ENCODE measurements at regions not wholly inside any gene's neighbourhood (a gene's known extent, or its start where the extent isn't known, plus 50 kb on each side); places are given as distances from the start of the nearest gene placed in this dataset.

DNA sequence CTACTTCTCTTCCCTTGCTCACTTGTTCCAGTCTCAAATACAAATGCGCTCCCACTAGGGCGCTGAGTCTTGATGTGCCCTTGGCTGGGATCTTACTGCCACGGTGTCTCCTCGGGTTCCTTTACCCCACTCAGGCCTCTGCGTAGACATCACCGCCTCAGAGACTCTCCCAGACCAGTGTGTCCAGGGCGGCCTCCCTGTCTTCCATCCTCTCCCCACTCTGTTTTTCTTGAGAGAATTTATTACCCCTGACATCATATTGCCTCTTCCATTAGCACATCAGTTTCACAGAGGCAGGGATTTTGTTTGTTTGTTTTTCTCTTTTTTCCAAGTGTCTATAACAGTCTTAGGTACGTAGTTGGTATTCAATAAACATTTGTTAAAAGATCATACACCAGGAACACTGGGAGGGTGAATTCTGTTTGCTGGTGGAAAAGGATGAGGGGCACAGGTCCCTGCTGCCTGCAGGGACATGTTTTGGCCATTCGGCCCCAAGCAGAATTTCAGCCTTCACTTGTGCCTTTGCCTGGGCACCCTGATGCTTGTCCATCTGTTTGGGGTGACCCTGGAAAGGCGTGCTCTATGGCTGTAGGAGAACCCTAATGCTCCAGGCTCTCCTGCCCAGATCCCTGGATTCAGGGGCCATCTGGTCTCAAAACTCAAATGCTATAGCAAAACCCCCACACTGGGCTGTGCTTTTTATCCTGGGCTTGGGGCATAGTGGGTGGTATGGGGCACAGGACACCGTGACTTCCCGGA lies 55.0 kb downstream of the RPL37A start:
- TF ChIP-seq EZH2phosphoT487 (IDR thresholded peaks at IDR 0.05; ENCODE audit: borderline replicate concordance, low read length), result no peak
- TF ChIP-seq, protein P1, sequence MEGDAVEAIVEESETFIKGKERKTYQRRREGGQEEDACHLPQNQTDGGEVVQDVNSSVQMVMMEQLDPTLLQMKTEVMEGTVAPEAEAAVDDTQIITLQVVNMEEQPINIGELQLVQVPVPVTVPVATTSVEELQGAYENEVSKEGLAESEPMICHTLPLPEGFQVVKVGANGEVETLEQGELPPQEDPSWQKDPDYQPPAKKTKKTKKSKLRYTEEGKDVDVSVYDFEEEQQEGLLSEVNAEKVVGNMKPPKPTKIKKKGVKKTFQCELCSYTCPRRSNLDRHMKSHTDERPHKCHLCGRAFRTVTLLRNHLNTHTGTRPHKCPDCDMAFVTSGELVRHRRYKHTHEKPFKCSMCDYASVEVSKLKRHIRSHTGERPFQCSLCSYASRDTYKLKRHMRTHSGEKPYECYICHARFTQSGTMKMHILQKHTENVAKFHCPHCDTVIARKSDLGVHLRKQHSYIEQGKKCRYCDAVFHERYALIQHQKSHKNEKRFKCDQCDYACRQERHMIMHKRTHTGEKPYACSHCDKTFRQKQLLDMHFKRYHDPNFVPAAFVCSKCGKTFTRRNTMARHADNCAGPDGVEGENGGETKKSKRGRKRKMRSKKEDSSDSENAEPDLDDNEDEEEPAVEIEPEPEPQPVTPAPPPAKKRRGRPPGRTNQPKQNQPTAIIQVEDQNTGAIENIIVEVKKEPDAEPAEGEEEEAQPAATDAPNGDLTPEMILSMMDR (IDR thresholded peaks at IDR 0.05; ENCODE audit: low read depth, low read length, poor library complexity, severe bottlenecking), result no peak
- no peak overlapping the region for H3K27ac ChIP-seq (ENCODE audit: low read depth, low read length)
- H3K4me3 ChIP-seq (ENCODE audit: low read length), result no peak overlapping the region
- no peaks in the 10 kb centered on the region for H3F3A ChIP-seq (ENCODE audit: control insufficient read depth, insufficient read depth)
- no peak overlapping the region for H3K4me2 ChIP-seq (ENCODE audit: low read length)
- no peaks in the 10 kb centered on the region for H3K9me2 ChIP-seq (replicated peaks; ENCODE audit: control insufficient read depth, low read length)
- peaks cover 24% of the 10 kb centered on the region for H3K27me3 ChIP-seq (ENCODE audit: control insufficient read depth, low read length)
- H3K4me1 ChIP-seq (ENCODE audit: control insufficient read depth, low read length), result peaks cover 6% of the 10 kb centered on the region
- no peaks in the 10 kb centered on the region for H3K79me2 ChIP-seq (ENCODE audit: control insufficient read depth, low read length)
- no peaks in the 10 kb centered on the region for H4K20me1 ChIP-seq (ENCODE audit: control insufficient read depth, insufficient read depth, low read depth, low read length)
- H3K36me3 ChIP-seq (ENCODE audit: control insufficient read depth, low read length), result no peaks in the 10 kb centered on the region
- H3K9me3 ChIP-seq (ENCODE audit: control insufficient read depth, insufficient read depth, low read length), result no peaks in the 10 kb centered on the region

DNA sequence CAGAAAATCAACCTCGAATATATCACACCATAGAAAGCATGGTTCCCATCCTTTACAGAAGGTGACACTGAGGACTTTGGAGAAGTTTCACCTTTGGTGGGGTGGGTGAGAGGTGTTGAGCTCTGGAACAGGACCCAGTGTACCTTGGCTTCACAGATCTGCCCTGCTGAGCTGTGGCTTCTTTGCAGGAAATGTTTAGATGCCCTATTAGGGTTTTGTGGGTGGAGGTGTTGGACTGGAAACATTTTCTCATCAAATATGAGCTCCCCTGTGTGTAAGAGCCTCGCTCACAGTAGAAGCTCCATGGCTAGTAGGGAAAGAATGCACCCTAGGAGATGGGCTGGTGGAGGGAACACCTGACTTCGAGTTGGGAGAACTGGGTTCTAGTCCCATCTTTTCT lies 55.6 kb downstream of the RPL37A start:
- no peak overlapping the region for H3K4me2 ChIP-seq (ENCODE audit: low read length)
- H3F3A ChIP-seq (ENCODE audit: control insufficient read depth, insufficient read depth), result no peaks in the 10 kb centered on the region
- H3K79me2 ChIP-seq (ENCODE audit: control insufficient read depth, low read length), result no peaks in the 10 kb centered on the region
- no peaks in the 10 kb centered on the region for H3K9me2 ChIP-seq (replicated peaks; ENCODE audit: control insufficient read depth, low read length)
- H3K27me3 ChIP-seq (ENCODE audit: control insufficient read depth, low read length), result peaks cover 24% of the 10 kb centered on the region
- H4K20me1 ChIP-seq (ENCODE audit: control insufficient read depth, insufficient read depth, low read depth, low read length), result no peaks in the 10 kb centered on the region
- no peaks in the 10 kb centered on the region for H3K9me3 ChIP-seq (ENCODE audit: control insufficient read depth, insufficient read depth, low read length)
- peaks cover 6% of the 10 kb centered on the region for H3K4me1 ChIP-seq (ENCODE audit: control insufficient read depth, low read length)
- no peak overlapping the region for H3K4me3 ChIP-seq (ENCODE audit: low read length)
- no peaks in the 10 kb centered on the region for H3K36me3 ChIP-seq (ENCODE audit: control insufficient read depth, low read length)
- TF ChIP-seq, protein P1 (IDR thresholded peaks at IDR 0.05; ENCODE audit: low read depth, low read length, poor library complexity, severe bottlenecking), result no peak
- no peak for TF ChIP-seq EZH2phosphoT487 (IDR thresholded peaks at IDR 0.05; ENCODE audit: borderline replicate concordance, low read length)
- H3K27ac ChIP-seq (ENCODE audit: low read depth, low read length), result no peak overlapping the region

DNA sequence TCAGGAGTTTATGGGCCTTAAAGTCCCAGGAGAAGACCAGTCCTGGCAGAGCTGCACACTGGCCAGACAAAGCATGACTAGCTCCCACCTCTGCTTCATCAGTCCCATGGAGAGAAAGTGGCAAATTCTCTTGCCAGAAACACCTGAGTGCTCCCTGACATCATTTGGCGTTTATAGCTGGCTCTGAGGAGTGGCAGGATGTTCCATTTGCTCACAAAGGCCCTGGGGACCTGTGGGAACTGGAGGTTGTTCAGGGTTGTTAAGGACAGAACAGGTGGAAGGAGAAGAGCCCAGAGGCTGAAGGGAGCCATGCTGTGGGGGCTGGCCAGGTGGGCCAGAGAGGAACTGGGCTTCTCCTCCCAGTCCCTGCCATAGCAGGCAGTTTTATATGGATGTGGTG lies 56.1 kb downstream of the RPL37A start:
- Histone ChIP-seq H3K9me3 (ENCODE audit: control insufficient read depth, insufficient read depth, low read length) (no peaks in the 10 kb centered on the region), H3K9me2 (replicated peaks; ENCODE audit: control insufficient read depth, low read length) (no peaks in the 10 kb centered on the region), H3K4me3 (ENCODE audit: low read length) (no peak overlapping the region), H3F3A (ENCODE audit: control insufficient read depth, insufficient read depth) (no peaks in the 10 kb centered on the region), H3K4me2 (ENCODE audit: low read length) (no peak overlapping the region), H3K27me3 (ENCODE audit: control insufficient read depth, low read length) (peaks cover 24% of the 10 kb centered on the region), H3K79me2 (ENCODE audit: control insufficient read depth, low read length) (no peaks in the 10 kb centered on the region), H3K36me3 (ENCODE audit: control insufficient read depth, low read length) (no peaks in the 10 kb centered on the region), H4K20me1 (ENCODE audit: control insufficient read depth, insufficient read depth, low read depth, low read length) (no peaks in the 10 kb centered on the region), H3K27ac (ENCODE audit: low read depth, low read length) (no peak overlapping the region), H3K4me1 (ENCODE audit: control insufficient read depth, low read length) (peaks cover 6% of the 10 kb centered on the region)
- TF ChIP-seq EZH2phosphoT487 (IDR thresholded peaks at IDR 0.05; ENCODE audit: borderline replicate concordance, low read length), result no peak
- TF ChIP-seq, protein P1 (IDR thresholded peaks at IDR 0.05; ENCODE audit: low read depth, low read length, poor library complexity, severe bottlenecking), result no peak
